MG63 (cell line): ENCODE measurements at regions not wholly inside any gene's neighbourhood (a gene's known extent, or its start where the extent isn't known, plus 50 kb on each side); places are given as distances from the start of the nearest gene placed in this dataset.
"Not testable (repeated sequence)": the region's sequence is repeated elsewhere in the genome, so short reads cannot be mapped to it uniquely, and the experiment has no call there.

ENCODE experiments used
- DNase-seq: peaks from one replicate; pipeline ENCODE4 v3.0.0-alpha.2; 2020
- H3K27me3 ChIP-seq: fragments of 250-450 bp; sonication (Bioruptor Pico); 2 replicates; pipeline ENCODE4 v1.5.1; 2020; ENCODE audit warnings: mild to moderate bottlenecking, moderate library complexity
- H3K36me3 ChIP-seq: fragments of 250-450 bp; sonication (Bioruptor Pico); 2 replicates; pipeline ENCODE4 v1.5.1; 2020; ENCODE audit warnings: mild to moderate bottlenecking, moderate library complexity
- H3K4me3 ChIP-seq: fragments of 250-450 bp; sonication (Bioruptor Pico); 2 replicates; pipeline ENCODE4 v1.5.1; 2020; ENCODE audit warnings: mild to moderate bottlenecking, moderate library complexity
- H3K9me3 ChIP-seq: fragments of 250-450 bp; sonication (Bioruptor Pico); 2 replicates; pipeline ENCODE4 v1.5.1; 2020; ENCODE audit warnings: mild to moderate bottlenecking, moderate library complexity

- H3K36me3 ChIP-seq, DNase-seq, H3K4me3 ChIP-seq, H3K27me3 ChIP-seq, H3K9me3 ChIP-seq: not testable (repeated sequence)
Observed at GRCh38 chr13:18211752-18212560, 969.7 kb downstream of the TUBA3C start.

DNA sequence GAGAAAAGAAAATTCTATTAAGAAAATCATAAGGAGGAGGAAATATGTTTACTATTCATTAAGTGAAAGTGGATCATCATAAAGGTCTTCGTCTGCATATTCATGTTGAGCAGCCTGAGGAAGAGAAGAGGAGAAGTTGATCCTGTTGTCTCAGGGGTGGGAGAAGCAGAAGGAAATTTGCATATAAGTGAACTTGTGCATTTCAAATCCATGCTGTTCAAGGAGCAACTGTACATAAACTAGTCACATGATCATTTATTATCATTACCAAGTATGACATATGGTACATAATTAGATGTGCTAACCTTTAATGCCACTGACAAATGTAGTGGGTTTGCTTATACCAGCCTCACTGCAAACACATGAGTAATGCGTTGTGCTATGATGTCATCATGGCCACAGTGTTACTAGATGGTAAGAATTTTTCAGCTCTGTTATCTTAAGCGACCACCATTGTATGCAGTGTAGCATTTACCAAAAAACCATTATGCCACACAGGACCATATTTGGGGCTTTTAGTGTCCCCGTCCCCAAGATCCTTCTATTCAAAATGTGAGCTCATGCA is 976.9 kb downstream of the TUBA3C start:
- H3K36me3 ChIP-seq, DNase-seq, H3K4me3 ChIP-seq, H3K27me3 ChIP-seq, H3K9me3 ChIP-seq: not testable (repeated sequence)

- not testable (repeated sequence) for H3K4me3 ChIP-seq, H3K9me3 ChIP-seq, DNase-seq, H3K36me3 ChIP-seq, H3K27me3 ChIP-seq
Observed at GRCh38 chr13:18195365-18195678, 986.3 kb downstream of the TUBA3C start.

- not testable (repeated sequence) for DNase-seq, H3K27me3 ChIP-seq, H3K36me3 ChIP-seq, H3K4me3 ChIP-seq, H3K9me3 ChIP-seq
Observed at GRCh38 chr13:18194631-18195364, 986.8 kb downstream of the TUBA3C start.

GRCh38 chr13:18194104-18194503 is 987.5 kb downstream of the TUBA3C start:
- not testable (repeated sequence) for H3K9me3 ChIP-seq, DNase-seq, H3K36me3 ChIP-seq, H3K27me3 ChIP-seq, H3K4me3 ChIP-seq
